Central memory CD4-positive, alpha-beta T cell (primary cell): ENCODE measurements at regions not wholly inside any gene's neighbourhood (a gene's known extent, or its start where the extent isn't known, plus 50 kb on each side); places are given as distances from the start of the nearest gene placed in this dataset.
"Not testable (repeated sequence)": the region's sequence is repeated elsewhere in the genome, so short reads cannot be mapped to it uniquely, and the experiment has no call there.

Source experiments
- DNase-seq: peaks from one replicate; pipeline ENCODE4 v3.0.0; 2022

DNA sequence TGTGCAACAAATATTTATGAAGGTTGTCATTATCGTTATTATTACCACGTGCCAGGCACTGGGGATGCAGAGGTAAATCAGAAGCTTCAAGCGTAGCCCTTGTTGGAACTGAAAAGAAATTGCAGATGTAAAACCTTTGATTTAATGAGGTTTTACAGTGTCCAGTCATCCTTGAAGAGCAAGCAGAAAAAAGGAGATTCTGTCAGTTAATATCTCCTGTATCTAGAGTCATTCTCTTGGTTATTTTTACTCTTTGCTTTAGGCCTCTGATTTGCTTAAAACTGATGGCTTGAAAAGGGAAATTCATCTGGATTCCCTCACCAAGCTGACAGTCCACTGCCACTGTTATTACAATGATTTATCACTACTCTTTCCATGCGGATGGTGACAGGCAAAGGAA is 179.3 kb downstream of the GALC start:
- no peak for DNase-seq

GRCh38 chr14:87813211-87813610 is 179.8 kb downstream of the GALC start:
- DNase-seq = no peak

- DNase-seq = no peak
Observed at GRCh38 chr14:87811246-87811645, 181.7 kb downstream of the GALC start.

DNA sequence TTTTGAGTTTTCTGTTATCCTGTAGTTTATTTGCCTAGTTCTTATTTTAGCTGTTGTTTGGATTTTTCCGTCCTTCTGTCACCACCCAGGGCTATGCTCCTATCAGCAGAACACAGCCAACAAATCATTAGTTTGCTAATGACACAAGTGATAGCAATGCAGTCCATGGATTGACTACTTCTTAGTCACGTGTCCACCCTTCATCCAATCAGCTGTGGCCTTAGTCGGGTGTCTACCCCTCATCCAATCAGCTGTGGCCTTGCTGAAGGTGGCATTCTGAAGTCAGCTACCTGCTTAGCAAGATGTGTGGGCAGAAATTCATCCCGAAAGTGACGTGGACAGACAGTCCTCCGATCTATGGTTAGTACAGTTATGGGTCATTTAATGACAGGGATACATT is 182.3 kb downstream of the GALC start:
- DNase-seq = no peak

- no peak for DNase-seq
Observed at GRCh38 chr14:87809261-87809660, 183.7 kb downstream of the GALC start.

DNA sequence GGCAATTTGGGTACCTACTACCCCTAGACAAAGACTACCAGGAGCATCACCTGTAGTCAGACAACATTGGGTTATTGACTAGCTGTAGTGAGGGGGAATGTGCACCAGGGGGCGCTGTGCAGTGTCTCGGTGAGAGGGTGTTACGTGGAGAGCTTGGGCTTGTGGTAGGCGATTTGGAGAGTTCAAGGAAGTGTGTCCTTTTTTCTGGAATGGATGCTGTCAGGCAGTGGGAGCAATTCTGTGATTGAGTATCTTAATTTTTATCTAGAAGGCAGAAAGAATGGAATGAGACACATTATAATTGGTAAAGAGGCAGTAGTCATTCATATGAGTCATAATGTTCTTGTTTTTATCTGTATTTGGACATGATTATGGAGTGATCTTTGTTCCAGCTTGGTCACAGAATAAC is 187.7 kb downstream of the GALC start:
- DNase-seq = peak; percentile 2

- no peak for DNase-seq
Observed at GRCh38 chr14:87800216-87800615, 192.8 kb downstream of the GALC start.

DNA sequence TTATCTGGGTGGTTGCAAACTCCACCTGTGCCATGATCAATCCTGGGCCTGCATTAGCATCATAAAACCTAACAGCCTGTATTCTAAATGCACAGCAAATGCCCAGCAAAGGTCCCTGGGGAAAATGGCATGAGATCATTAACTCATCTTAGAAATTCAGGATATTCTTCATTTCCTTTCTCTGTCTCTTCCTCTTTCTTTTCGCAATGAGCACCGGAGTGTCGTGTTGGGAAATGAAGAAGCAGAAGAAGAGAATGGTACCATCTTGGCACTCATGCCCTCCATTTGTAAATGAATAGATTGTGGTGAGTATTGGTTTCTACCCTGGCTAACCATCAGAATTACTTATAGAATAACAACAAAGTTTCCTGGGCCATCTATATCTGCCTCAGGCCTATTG is 193.6 kb downstream of the GALC start:
- no peak for DNase-seq

- no peak for DNase-seq
Observed at GRCh38 chr14:87797001-87797400, 196.0 kb downstream of the GALC start.

- DNase-seq = no peak
Observed at GRCh38 chr14:87794561-87794960, 198.4 kb downstream of the GALC start.

DNA sequence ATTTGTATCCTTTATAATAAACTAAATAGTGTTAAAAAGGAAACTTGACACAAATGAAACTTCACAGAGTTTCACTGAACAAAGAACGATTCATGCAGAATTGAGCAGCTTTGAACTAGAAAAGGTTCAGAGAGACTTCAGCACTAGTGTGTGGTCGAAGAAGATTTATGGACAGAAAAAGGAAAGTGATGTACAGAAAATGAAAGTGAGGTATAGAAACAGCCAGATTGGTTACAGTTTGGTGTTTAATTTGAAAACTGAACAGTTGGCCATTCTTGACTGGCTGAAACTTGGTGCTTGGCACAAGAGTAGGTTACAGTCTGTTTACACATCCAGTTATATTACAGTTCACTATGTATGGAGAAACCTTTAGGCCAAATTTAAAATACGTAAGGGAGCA is 207.1 kb downstream of the GALC start:
- DNase-seq = no peak

GRCh38 chr14:87784386-87784785 is 208.6 kb downstream of the GALC start:
- no peak for DNase-seq

GRCh38 chr14:87783071-87783470 is 209.9 kb downstream of the GALC start:
- DNase-seq = no peak

GRCh38 chr14:87772854-87773253 is 220.1 kb downstream of the GALC start:
- DNase-seq = no peak

GRCh38 chr14:87767567-87767901 is 225.4 kb downstream of the GALC start:
- no peak for DNase-seq

GRCh38 chr14:87758876-87759275 is 234.1 kb downstream of the GALC start:
- DNase-seq = no peak

DNA sequence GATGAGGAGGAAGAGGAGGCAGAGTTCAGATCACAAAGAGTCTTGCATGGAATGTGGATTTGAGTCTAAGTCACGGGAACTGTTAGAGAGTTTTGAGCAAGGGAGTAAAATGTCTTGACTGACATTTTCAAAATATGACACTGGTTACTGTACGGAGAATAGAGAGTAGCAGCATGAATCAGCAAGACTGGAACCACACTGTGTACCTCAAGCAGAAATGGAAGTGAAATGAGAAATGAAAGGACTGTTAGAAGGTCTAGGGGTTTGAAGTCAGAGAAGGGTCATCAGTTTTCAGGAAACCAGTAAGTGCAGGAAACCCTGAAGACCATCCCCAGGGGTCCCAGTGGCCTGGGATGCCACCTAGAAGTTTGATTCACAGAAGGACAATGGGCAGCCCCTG is 236.3 kb downstream of the GALC start:
- DNase-seq = no peak

DNA sequence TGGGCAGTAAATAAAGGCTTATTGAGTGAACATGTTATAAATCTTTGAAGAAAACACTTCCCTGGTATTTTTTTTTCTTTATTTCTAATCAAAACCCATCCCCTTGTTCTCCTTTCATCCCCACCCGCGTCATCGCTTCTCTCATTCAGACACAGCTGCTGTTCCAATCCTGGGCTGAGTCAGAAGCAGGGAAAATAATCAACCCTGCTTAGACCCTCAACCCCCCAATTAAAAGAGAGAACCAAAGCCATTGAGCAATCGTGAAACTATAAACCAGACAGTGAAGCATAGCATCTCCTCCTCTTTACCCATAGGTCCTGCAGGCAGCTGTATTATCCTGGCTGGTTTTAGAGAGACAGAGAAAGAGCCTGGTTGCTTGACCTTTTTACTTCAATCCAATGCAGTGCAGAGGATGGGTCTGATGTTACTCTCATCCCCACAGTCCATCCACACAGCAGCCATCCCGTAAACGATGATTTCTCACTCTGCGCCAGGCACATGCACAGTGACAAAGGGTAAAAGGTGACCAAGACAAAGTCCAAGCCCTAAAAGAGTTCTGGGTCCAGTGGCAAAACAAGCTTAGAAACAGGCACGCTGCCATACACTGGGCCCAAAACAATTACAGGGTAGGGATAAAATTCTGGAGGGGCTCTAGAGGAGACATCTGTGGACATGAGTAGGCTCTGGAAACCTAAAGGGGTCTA is 238.3 kb downstream of the GALC start:
- DNase-seq = no peak

DNA sequence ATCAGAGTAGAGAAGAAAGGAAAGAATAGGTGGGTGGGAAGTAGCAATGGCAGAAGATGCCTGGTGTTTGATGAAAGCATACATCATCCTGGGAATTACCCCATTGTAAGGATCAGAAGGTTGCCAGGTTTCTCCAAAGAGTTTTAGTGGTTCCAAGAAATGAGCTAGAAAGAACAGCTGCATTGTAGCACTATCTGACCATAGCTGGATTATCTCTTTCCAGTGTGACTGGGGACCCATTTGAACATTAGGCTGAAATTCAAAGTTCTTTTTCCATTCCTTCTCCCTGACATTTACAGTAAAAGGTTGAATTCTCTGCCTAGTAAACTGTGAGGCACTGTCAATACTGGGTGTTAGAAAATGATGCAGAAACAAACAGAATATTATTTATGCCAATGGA is 244.4 kb downstream of the GALC start:
- DNase-seq = no peak

GRCh38 chr14:87745507-87746118 is 247.4 kb downstream of the GALC start:
- no peak for DNase-seq

DNA sequence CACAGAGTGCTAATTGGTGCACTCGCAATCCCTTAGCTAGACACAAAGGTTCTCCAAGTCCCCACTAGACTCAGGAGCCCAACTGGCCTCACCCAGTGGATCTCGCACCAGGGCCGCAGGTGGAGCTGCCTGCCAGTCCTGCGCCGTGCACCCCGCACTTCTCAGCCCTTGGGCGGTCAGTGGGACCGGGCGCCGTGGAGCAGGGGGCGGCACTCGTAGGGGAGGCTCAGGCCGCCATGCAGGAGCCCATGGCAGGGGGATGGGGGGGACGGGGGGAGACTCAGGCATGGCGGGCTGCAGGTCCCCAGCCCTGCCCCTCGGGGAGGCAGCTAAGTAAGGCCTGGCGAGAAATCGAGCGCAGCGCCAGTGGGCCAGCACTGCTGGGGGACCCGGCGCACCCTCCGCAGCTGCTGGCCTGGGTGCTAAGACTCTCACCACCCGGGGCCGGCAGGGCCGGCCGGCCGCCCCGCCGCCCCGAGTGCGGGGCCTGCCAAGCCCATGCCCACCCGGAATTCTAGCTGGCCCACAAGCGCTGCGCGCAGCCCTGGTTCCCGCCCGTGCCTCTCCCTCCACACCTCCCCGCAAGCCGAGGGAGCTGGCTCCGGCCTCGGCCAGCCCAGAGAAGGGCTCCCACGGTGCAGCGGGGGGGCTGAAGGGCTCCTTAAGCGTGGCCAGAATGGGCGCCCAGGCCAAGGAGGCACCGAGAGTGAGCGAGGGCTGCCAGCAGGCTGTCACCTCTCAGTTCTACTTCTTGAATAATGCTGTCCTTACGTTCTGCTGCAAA is 258.2 kb downstream of the GALC start:
- DNase-seq = not testable (repeated sequence)

DNA sequence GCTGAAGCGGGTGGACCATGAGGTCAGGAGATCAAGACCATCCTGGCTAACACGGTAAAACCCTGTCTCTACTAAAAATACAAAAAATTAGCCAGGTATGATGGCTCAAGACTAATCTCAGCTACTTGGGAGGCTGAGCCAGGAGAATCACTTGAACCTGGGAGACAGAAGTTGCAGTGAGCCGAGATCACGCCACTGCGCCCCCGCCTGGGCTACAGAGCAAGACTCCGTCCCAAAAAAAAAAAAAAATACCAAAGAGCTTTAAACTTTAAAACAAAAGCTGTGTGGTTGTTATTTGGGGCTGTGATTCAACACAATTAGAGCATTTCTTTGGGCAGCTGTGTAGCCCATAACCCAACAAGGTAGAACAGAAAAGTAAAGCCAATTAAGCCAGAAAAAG is 259.9 kb downstream of the GALC start:
- not testable (repeated sequence) for DNase-seq

- no peak for DNase-seq
Observed at GRCh38 chr14:87732562-87732961, 260.4 kb downstream of the GALC start.

- no peak for DNase-seq
Observed at GRCh38 chr14:87725318-87725717, 267.7 kb downstream of the GALC start.
